ENCODE measurements at regions not wholly inside any gene's neighbourhood (a gene's known extent, or its start where the extent isn't known, plus 50 kb on each side); places are given as distances from the start of the nearest gene placed in this dataset.
A peak's percentile ranks its signal among the peaks of the same experiment; 100 is the strongest.

- H3K4me3 ChIP-seq = no peak overlapping the region
- H3K27ac ChIP-seq = no peak overlapping the region
- TF ChIP-seq, protein P1, sequence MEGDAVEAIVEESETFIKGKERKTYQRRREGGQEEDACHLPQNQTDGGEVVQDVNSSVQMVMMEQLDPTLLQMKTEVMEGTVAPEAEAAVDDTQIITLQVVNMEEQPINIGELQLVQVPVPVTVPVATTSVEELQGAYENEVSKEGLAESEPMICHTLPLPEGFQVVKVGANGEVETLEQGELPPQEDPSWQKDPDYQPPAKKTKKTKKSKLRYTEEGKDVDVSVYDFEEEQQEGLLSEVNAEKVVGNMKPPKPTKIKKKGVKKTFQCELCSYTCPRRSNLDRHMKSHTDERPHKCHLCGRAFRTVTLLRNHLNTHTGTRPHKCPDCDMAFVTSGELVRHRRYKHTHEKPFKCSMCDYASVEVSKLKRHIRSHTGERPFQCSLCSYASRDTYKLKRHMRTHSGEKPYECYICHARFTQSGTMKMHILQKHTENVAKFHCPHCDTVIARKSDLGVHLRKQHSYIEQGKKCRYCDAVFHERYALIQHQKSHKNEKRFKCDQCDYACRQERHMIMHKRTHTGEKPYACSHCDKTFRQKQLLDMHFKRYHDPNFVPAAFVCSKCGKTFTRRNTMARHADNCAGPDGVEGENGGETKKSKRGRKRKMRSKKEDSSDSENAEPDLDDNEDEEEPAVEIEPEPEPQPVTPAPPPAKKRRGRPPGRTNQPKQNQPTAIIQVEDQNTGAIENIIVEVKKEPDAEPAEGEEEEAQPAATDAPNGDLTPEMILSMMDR (IDR thresholded peaks at IDR 0.05) = no peak
- DNase-seq (ENCODE audit: low spot score) = no peak
- no peaks in the 10 kb centered on the region for H3K36me3 ChIP-seq
- H3K27me3 ChIP-seq = no peaks in the 10 kb centered on the region
- H3K9me3 ChIP-seq = no peaks in the 10 kb centered on the region
- no peaks in the 10 kb centered on the region for H3K4me1 ChIP-seq
These were observed 800.4 kb downstream of the BRD1 start for GRCh38 chr22:49027368-49027670.

DNA sequence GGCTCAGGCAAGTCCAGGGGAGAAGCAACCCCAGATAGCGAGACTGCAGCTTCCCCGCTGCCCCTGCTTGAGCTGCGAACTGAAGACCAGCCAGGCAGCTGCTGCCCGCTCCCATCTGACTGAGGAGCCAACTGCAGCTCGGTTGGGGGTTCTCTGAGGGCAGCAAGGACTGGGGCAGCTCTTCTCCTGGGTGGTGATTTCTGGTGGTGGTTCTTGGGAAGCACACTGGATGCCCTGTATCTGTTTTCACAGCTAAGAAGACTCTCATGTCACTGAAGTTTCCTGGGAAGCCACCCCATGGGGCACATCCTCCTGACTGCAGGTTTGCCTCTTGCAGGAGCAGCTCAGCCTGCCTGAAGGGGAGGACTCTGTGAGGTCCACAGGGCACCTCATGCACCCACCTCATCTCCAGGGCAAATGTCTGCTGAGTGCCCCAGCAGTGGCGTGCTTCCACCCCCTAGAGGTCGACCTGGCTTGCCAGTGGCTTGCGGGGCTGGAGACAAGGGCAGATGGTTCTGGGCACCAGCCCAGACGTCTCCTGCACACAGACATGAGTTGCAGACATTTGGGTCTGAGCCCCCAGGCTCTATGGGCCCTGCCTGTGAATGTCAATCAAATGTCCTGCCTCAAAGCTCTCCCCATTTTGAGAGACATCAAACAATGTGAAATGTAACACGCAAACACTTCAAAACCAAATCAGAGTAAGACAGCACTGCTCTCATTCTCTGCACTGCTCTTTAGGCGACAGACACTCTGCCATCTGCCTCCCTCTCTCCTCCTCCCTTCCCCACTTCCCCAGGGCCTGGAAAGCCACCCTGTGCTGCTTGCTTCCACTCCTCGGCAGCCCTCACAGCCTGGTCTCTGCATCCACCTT is 800.9 kb downstream of the BRD1 start:
- Histone ChIP-seq H3K4me1 (no peaks in the 10 kb centered on the region), H3K27ac (no peak overlapping the region), H3K27me3 (no peaks in the 10 kb centered on the region), H3K9me3 (no peaks in the 10 kb centered on the region), H3K4me3 (no peak overlapping the region), H3K36me3 (no peaks in the 10 kb centered on the region)
- TF ChIP-seq, protein P1 (IDR thresholded peaks at IDR 0.05) = peak in 1 of 2 donors; percentile 35
- no peak for DNase-seq (ENCODE audit: low spot score)

DNA sequence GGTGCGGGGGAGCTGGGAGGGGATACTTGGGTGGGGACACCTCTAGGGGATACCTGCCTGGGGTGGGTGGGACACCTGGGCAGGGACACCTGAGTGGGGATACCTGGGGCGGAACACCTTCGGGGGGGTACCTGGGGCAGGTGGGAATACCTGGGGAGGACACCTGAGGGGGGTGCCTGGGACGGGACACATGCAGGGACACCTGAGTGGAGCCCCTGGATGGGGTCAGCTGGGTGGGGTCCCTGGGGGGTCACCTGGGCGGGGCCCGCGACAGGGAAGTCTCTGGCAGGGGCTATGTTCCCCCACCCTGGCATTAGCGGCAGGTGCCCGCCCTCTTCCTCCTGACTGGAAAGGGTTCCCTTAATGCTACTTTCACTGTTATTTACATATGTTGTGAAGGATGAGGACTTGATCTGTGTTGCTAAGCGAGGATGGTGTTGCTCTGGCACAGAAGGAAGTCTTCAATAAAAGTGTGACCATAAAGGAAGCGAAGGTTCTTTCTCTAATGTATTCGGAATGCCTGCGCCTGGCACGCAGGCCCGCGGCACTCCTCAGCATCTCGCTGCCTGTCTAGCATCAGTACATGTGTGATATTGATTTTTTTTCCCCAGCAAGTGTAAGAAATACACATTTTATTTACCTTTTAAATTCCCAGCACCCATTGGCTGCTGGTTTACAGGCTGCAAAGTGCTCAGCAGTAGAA is 801.7 kb downstream of the BRD1 start:
- Histone ChIP-seq H3K36me3 (no peaks in the 10 kb centered on the region), H3K27ac (no peak overlapping the region), H3K4me1 (no peaks in the 10 kb centered on the region), H3K4me3 (no peak overlapping the region), H3K9me3 (no peaks in the 10 kb centered on the region), H3K27me3 (no peaks in the 10 kb centered on the region)
- DNase-seq (ENCODE audit: low spot score) = no peak
- TF ChIP-seq, protein P1 (IDR thresholded peaks at IDR 0.05) = no peak

DNA sequence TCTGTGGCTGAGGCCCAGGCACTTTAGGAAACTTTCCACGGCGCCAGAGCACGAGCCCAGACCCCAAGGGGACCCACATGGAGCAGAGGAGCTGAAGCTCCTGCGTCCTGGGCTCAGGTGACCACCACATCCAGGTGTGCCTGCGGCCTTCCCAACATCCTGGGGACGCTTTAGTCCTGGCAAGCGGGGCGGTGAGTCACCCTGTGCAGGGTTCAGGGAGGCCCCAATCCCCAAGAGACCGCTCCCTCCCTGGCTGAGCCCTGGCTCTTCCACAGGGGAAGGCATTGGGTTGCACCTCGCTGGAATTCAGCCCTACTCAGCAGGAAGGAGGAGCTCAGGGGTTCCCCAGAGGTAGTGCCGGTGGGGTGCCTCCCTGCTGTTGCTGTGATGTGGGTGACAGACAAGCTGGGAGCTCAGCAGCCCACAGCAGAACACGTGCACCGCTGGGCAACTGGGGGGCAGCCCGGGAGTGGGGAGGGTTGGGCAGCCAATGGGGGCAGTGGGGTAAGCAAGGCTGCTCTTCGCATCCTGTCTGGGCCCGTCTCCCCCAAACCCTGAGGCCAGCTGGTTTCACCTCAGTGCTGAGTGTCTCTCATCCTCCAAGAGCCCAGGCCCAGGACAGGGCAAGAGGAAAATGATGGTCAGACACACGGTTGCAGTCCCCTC is 802.8 kb downstream of the BRD1 start:
- DNase-seq (ENCODE audit: low spot score) = no peak
- Histone ChIP-seq H3K4me1 (no peaks in the 10 kb centered on the region), H3K9me3 (no peaks in the 10 kb centered on the region), H3K27ac (no peak overlapping the region), H3K27me3 (no peaks in the 10 kb centered on the region), H3K4me3 (no peak overlapping the region), H3K36me3 (no peaks in the 10 kb centered on the region)
- TF ChIP-seq, protein P1 (IDR thresholded peaks at IDR 0.05) = no peak

DNA sequence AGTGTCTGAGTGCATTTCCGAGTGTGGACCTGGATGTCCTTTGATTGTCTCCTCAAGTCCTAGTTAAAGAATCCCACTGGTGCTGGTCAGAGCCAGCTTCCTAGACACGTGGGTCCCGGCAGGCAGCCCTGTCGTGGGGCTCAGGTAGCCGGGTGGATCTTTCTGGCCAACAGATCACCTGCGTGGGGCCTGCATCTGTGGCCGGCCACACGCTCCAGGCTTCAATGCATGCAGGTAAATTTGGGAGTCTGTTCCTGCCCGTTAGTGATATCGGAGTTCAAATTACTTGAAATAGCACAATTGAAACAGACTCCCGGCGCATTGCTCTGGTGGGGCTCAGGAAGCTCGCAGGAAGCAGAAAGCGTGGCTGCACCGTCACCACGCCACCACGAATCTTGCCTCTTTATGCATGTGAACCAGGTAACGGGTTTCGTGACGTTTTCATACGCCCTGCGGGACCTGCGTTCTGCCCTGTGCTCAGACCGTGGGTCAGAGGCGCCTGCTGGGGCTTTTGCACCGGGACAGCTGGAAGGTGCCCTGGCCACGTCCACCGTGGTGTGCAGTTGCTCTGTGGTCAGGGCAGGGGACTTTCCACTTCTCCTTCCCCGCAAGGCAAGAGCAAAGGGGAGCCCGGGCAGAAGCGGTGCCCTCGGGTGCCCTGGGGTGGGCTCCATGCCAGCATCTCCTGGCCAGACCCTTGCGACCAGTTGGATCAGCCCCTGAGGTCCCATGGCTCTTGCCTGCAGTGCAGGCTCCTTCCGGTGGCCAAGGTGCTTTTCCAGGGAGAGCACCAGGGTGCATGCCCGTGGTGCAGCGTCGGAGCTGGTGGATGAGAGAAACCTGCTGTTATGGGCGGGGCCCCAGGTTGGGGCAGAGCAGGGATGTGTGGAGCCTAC is 803.5 kb downstream of the BRD1 start:
- Histone ChIP-seq H3K27me3 (no peaks in the 10 kb centered on the region), H3K27ac (no peak overlapping the region), H3K36me3 (no peaks in the 10 kb centered on the region), H3K4me3 (no peak overlapping the region), H3K9me3 (no peaks in the 10 kb centered on the region), H3K4me1 (no peaks in the 10 kb centered on the region)
- TF ChIP-seq, protein P1 (IDR thresholded peaks at IDR 0.05) = no peak
- no peak for DNase-seq (ENCODE audit: low spot score)

Measured in right atrium auricular region (tissue), 2 donors.